Transverse colon (tissue), 4 donors: ENCODE measurements at regions not wholly inside any gene's neighbourhood (a gene's known extent, or its start where the extent isn't known, plus 50 kb on each side); places are given as distances from the start of the nearest gene placed in this dataset.

Experiments used
- CTCF ChIP-seq, 5 experiments: fragments of 200-600 bp in 3 of 5; fragments of 450-650 bp in 2 of 5; sonication (generic) in 3 of 5; IDR thresholded peaks; 1 replicate in 2 of 5; 2 replicates in 3 of 5; pipeline ENCODE4 v1.5.1; 2016 to 2017; ENCODE audit warnings: antibody characterized with exemption in 5 of 5, inconsistent platforms in 3 of 5, mild to moderate bottlenecking in 2 of 5, moderate library complexity in 1 of 5
- EP300 ChIP-seq: sonication (generic); formaldehyde crosslinking; IDR thresholded peaks from one replicate; pipeline ENCODE4 v1.6.1; 2017; ENCODE audit warnings: antibody characterized with exemption, low read depth
- POLR2A ChIP-seq: fragments of 450-650 bp; IDR thresholded peaks from one replicate; pipeline ENCODE4 v1.6.1; 2016; ENCODE audit warnings: antibody characterized with exemption, mild to moderate bottlenecking, moderate library complexity
- POLR2AphosphoS5 ChIP-seq, 3 donors: sonication (generic); formaldehyde crosslinking; IDR thresholded peaks; one replicate each; pipeline ENCODE4 v1.6.1; 2016; ENCODE audit warnings: antibody characterized with exemption in 3 of 3

- TF ChIP-seq EP300, result no peak
- TF ChIP-seq POLR2AphosphoS5 (IDR thresholded peaks at IDR 0.05), result no peak
- TF ChIP-seq POLR2A, result no peak
- TF ChIP-seq CTCF (IDR thresholded peaks at IDR 0.05), result no peak
Measured at GRCh38 chr5:38677636-38678035, 121.2 kb upstream of the LIFR start.
